ENCODE measurements at regions not wholly inside any gene's neighbourhood (a gene's known extent, or its start where the extent isn't known, plus 50 kb on each side); places are given as distances from the start of the nearest gene placed in this dataset.

- no peak for TF ChIP-seq CTCF (conservative IDR thresholded peaks at IDR 0.05 in 1 of 2, IDR thresholded peaks at IDR 0.05 in 1 of 2; ENCODE audit: low read depth in 1 of 2, low read length in 2 of 2)
- no peak for TF ChIP-seq EZH2 (IDR thresholded peaks at IDR 0.05; ENCODE audit: low read length, missing control alignments)
These were observed 466.0 kb downstream of the FOXO1 start for GRCh38 chr13:40200273-40200978.

Measured in fibroblast of lung (primary cell).